ENCODE measurements at regions not wholly inside any gene's neighbourhood (a gene's known extent, or its start where the extent isn't known, plus 50 kb on each side); places are given as distances from the start of the nearest gene placed in this dataset.
"Not testable (repeated sequence)": the region's sequence is repeated elsewhere in the genome, so short reads cannot be mapped to it uniquely, and the experiment has no call there.

- not testable (repeated sequence) for H3K79me2 ChIP-seq (ENCODE audit: low read depth); H3K9me3 ChIP-seq (ENCODE audit: low read depth); H3K4me3 ChIP-seq; DNase-seq (ENCODE audit: low spot score); H3F3A ChIP-seq (ENCODE audit: low read depth); H3K9me3 Mint-ChIP-seq; H3K36me3 Mint-ChIP-seq; H3K4me1 ChIP-seq; H2AFZ ChIP-seq (replicated peaks); H3K4me2 ChIP-seq; H3K27me3 Mint-ChIP-seq (ENCODE audit: insufficient read depth, low read depth); H3K9ac ChIP-seq; H3K36me3 ChIP-seq; H3K4me3 Mint-ChIP-seq; H3K27me3 ChIP-seq; H3K27ac Mint-ChIP-seq; H3K27ac ChIP-seq; H3K4me1 Mint-ChIP-seq; H4K20me1 ChIP-seq (ENCODE audit: low read depth)
Measured at GRCh38 chr15:29648415-29648814, 173.9 kb downstream of the TJP1 start.

- TF ChIP-seq CTCF (IDR thresholded peaks at IDR 0.05), result no peak
- TF ChIP-seq EZH2 (IDR thresholded peaks at IDR 0.05), result no peak
- no peaks in the 10 kb centered on the region for H3K27me3 ChIP-seq
- no peak overlapping the region for H3K4me2 ChIP-seq
- no peaks in the 10 kb centered on the region for H3K4me1 ChIP-seq
- no peaks in the 10 kb centered on the region for H3K36me3 ChIP-seq
- no peak overlapping the region for H3K4me3 Mint-ChIP-seq
- no peak overlapping the region for H3K27ac ChIP-seq
- no peaks in the 10 kb centered on the region for H3K4me1 Mint-ChIP-seq
- no peaks in the 10 kb centered on the region for H3K36me3 Mint-ChIP-seq
- H3K27ac Mint-ChIP-seq, result no peak overlapping the region
- no peaks in the 10 kb centered on the region for H3K79me2 ChIP-seq (ENCODE audit: low read depth)
- H3K9ac ChIP-seq, result no peak overlapping the region
- no peaks in the 10 kb centered on the region for H4K20me1 ChIP-seq (ENCODE audit: low read depth)
- no peak overlapping the region for H2AFZ ChIP-seq (replicated peaks)
- H3K9me3 Mint-ChIP-seq, result no peaks in the 10 kb centered on the region
- H3F3A ChIP-seq (ENCODE audit: low read depth), result no peaks in the 10 kb centered on the region
- no peaks in the 10 kb centered on the region for H3K9me3 ChIP-seq (ENCODE audit: low read depth)
- DNase-seq (ENCODE audit: low spot score), result no peak
- peaks cover 2% of the 10 kb centered on the region for H3K27me3 Mint-ChIP-seq (ENCODE audit: insufficient read depth, low read depth)
- no peak overlapping the region for H3K4me3 ChIP-seq
Measured at GRCh38 chr15:29645841-29646240, 176.4 kb downstream of the TJP1 start.

- not testable (repeated sequence) for H3K9ac ChIP-seq; H3K36me3 Mint-ChIP-seq; H3K27ac ChIP-seq; H3K27me3 Mint-ChIP-seq (ENCODE audit: insufficient read depth, low read depth); H3K4me1 Mint-ChIP-seq; H3K4me3 ChIP-seq; H3K4me1 ChIP-seq; H4K20me1 ChIP-seq (ENCODE audit: low read depth); H3K27ac Mint-ChIP-seq; H3K36me3 ChIP-seq; H3K9me3 ChIP-seq (ENCODE audit: low read depth); H3F3A ChIP-seq (ENCODE audit: low read depth); DNase-seq (ENCODE audit: low spot score); H3K9me3 Mint-ChIP-seq; H3K27me3 ChIP-seq; H3K4me2 ChIP-seq; H3K4me3 Mint-ChIP-seq; H2AFZ ChIP-seq (replicated peaks); H3K79me2 ChIP-seq (ENCODE audit: low read depth)
Measured at GRCh38 chr15:29644361-29644760, 177.9 kb downstream of the TJP1 start.

- Mint-ChIP-seq H3K9me3 (no peaks in the 10 kb centered on the region), H3K27ac (no peak overlapping the region), H3K27me3 (ENCODE audit: insufficient read depth, low read depth) (no peaks in the 10 kb centered on the region), H3K4me3 (no peak overlapping the region), H3K4me1 (no peaks in the 10 kb centered on the region), H3K36me3 (no peaks in the 10 kb centered on the region)
- no peak overlapping the region for H3K27ac ChIP-seq
- H3K4me2 ChIP-seq, result no peak overlapping the region
- H2AFZ ChIP-seq (replicated peaks), result no peak overlapping the region
- H3K79me2 ChIP-seq (ENCODE audit: low read depth), result no peaks in the 10 kb centered on the region
- no peaks in the 10 kb centered on the region for H3K27me3 ChIP-seq
- H3K4me1 ChIP-seq, result no peaks in the 10 kb centered on the region
- H3F3A ChIP-seq (ENCODE audit: low read depth), result no peaks in the 10 kb centered on the region
- TF ChIP-seq EZH2 (IDR thresholded peaks at IDR 0.05), result no peak
- TF ChIP-seq CTCF (IDR thresholded peaks at IDR 0.05), result no peak
- no peak for TF ChIP-seq EZH2phosphoT487 (IDR thresholded peaks at IDR 0.05)
- no peak overlapping the region for H3K4me3 ChIP-seq
- H3K9ac ChIP-seq, result no peak overlapping the region
- H3K36me3 ChIP-seq, result no peaks in the 10 kb centered on the region
- H4K20me1 ChIP-seq (ENCODE audit: low read depth), result no peaks in the 10 kb centered on the region
- DNase-seq (ENCODE audit: low spot score), result no peak
- no peaks in the 10 kb centered on the region for H3K9me3 ChIP-seq (ENCODE audit: low read depth)
Measured at GRCh38 chr15:29638781-29639180, 183.5 kb downstream of the TJP1 start.
